Mesenteric fat pad (tissue), 1 donor: ENCODE measurements at regions not wholly inside any gene's neighbourhood (a gene's known extent, or its start where the extent isn't known, plus 50 kb on each side); places are given as distances from the start of the nearest gene placed in this dataset.
"Not testable (repeated sequence)": the region's sequence is repeated elsewhere in the genome, so short reads cannot be mapped to it uniquely, and the experiment has no call there.

Source experiments
- DNase-seq: peaks from one replicate; pipeline ENCODE4 v3.0.0-alpha.2; 2020; ENCODE audit warnings: low spot score
- donor health status: DM: yes; HTN: yes; CAD: no.

GRCh38 chr17:21470422-21470821 lies 94.3 kb downstream of the KCNJ12 start:
- not testable (repeated sequence) for DNase-seq

- no peak for DNase-seq
Observed at GRCh38 chr17:21470861-21471260, 94.7 kb downstream of the KCNJ12 start.

- DNase-seq, result no peak
Observed at GRCh38 chr17:21474815-21475214, 98.7 kb downstream of the KCNJ12 start.

GRCh38 chr17:21475571-21475970 lies 99.4 kb downstream of the KCNJ12 start:
- DNase-seq, result no peak

- DNase-seq, result no peak
Observed at GRCh38 chr17:21476867-21477266, 100.7 kb downstream of the KCNJ12 start.

GRCh38 chr17:21482189-21482865 lies 106.2 kb downstream of the KCNJ12 start:
- no peak for DNase-seq

- not testable (repeated sequence) for DNase-seq
Observed at GRCh38 chr17:21488043-21488442, 111.9 kb downstream of the KCNJ12 start.

GRCh38 chr17:21493993-21494392 lies 117.8 kb downstream of the KCNJ12 start:
- DNase-seq, result no peak

GRCh38 chr17:21495281-21495680 lies 119.1 kb downstream of the KCNJ12 start:
- DNase-seq, result no peak

- DNase-seq, result no peak
Observed at GRCh38 chr17:21500064-21500463, 123.9 kb downstream of the KCNJ12 start.

GRCh38 chr17:21501927-21502700 lies 126.0 kb downstream of the KCNJ12 start:
- not testable (repeated sequence) for DNase-seq

- DNase-seq, result no peak
Observed at GRCh38 chr17:21505819-21506815, 130.0 kb downstream of the KCNJ12 start.

- DNase-seq, result not testable (repeated sequence)
Observed at GRCh38 chr17:21507806-21508205, 131.6 kb downstream of the KCNJ12 start.

GRCh38 chr17:21508211-21508610 lies 132.1 kb downstream of the KCNJ12 start:
- no peak for DNase-seq

GRCh38 chr17:21509356-21509755 lies 133.2 kb downstream of the KCNJ12 start:
- not testable (repeated sequence) for DNase-seq

- no peak for DNase-seq
Observed at GRCh38 chr17:21510686-21511362, 134.7 kb downstream of the KCNJ12 start.

- DNase-seq, result peak; percentile 95
Observed at GRCh38 chr17:21511363-21512195, 135.4 kb downstream of the KCNJ12 start.

GRCh38 chr17:21512307-21513011 lies 136.3 kb downstream of the KCNJ12 start:
- DNase-seq, result no peak

GRCh38 chr17:21513012-21513570 lies 136.9 kb downstream of the KCNJ12 start:
- DNase-seq, result peak; percentile 93
